ENCODE measurements at regions not wholly inside any gene's neighbourhood (a gene's known extent, or its start where the extent isn't known, plus 50 kb on each side); places are given as distances from the start of the nearest gene placed in this dataset.

DNA sequence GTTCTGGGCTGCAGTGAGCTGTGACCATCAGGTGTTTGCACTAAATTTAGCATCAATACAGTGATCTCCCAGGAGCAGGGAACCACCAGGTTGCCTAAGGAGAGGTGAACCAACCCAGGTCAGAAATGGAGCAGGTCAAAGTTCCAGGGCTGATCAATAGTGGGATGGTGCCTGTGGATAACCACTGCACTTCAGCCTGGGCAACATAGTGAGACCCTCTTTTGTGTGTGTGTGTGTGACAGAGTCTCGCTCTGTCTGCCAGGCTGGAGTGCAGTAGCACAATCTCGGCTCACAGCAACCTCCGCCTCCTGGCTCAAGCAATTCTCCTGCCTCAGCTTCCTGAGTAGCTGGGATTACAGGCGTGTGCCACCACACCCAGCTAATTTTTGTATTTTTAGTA is 163.7 kb upstream of the SERTAD2 start:
- no peak for DNase-seq
- Histone ChIP-seq H3K27me3 (ENCODE audit: insufficient read depth) (no peaks in the 10 kb centered on the region), H4K20me1 (ENCODE audit: insufficient read depth) (no peaks in the 10 kb centered on the region), H3K4me2 (no peak overlapping the region), H3K4me1 (ENCODE audit: control insufficient read depth in 1 of 2, insufficient read depth in 2 of 2, low read depth in 1 of 2, low read length in 1 of 2) (peaks cover 0 to 3% of the 10 kb centered on the region in 2 experiments; a peak in 1 of 4 replicates), H3K79me2 (ENCODE audit: insufficient read depth) (no peaks in the 10 kb centered on the region), H3F3A (replicated peaks; ENCODE audit: insufficient read depth) (no peaks in the 10 kb centered on the region), H3K4me3 (ENCODE audit: low read depth in 2 of 2, low read length in 1 of 2) (no peak overlapping the region), H3K9ac (no peak overlapping the region), H3K27ac (ENCODE audit: low read depth in 2 of 2, low read length in 1 of 2) (no peak overlapping the region), H3K9me2 (no peaks in the 10 kb centered on the region), H3K36me3 (replicated peaks in 1 of 2; ENCODE audit: control insufficient read depth in 1 of 2, insufficient read depth in 2 of 2, low read length in 1 of 2) (no peaks in the 10 kb centered on the region), H2AFZ (ENCODE audit: low read depth) (no peak overlapping the region), H3K9me3 (no peaks in the 10 kb centered on the region)
- CTCF ChIA-PET = interaction anchor here (0.9 to 1.0 kb wide), 2 partner anchors 9 to 16 kb away, joined by 3 read pairs; no protein-coding TSS in a partner anchor
- POLR2A ChIA-PET = no interaction called here
- TF ChIP-seq RAD21 (IDR thresholded peaks at IDR 0.05; ENCODE audit: low read length) = no peak
- TF ChIP-seq FOXJ3 (CRISPR knock-in tag; IDR thresholded peaks at IDR 0.05) = no peak
- TF ChIP-seq POLR2AphosphoS5 (IDR thresholded peaks at IDR 0.05; ENCODE audit: low read depth, low read length) = no peak
- TF ChIP-seq YY1 (IDR thresholded peaks at IDR 0.05; ENCODE audit: low read depth) = no peak
- no peak for TF ChIP-seq RCOR1 (IDR thresholded peaks at IDR 0.05; ENCODE audit: low read length)
- no peak for TF ChIP-seq EP300 (IDR thresholded peaks at IDR 0.05; ENCODE audit: borderline replicate concordance in 1 of 2, low read depth in 1 of 2, low read length in 1 of 2)
- no peak for TF ChIP-seq RXRA (IDR thresholded peaks at IDR 0.05; ENCODE audit: borderline replicate concordance, low read depth)
- TF ChIP-seq PBX3 (IDR thresholded peaks at IDR 0.05) = no peak
- no peak for TF ChIP-seq GATA2 (CRISPR knock-in tag; IDR thresholded peaks at IDR 0.05)
- TF ChIP-seq TEAD4 (IDR thresholded peaks at IDR 0.05; ENCODE audit: borderline replicate concordance, insufficient read depth) = no peak
- TF ChIP-seq USF2 (IDR thresholded peaks at IDR 0.05; ENCODE audit: borderline replicate concordance, low read depth, low read length) = no peak
- TF ChIP-seq, protein P1, sequence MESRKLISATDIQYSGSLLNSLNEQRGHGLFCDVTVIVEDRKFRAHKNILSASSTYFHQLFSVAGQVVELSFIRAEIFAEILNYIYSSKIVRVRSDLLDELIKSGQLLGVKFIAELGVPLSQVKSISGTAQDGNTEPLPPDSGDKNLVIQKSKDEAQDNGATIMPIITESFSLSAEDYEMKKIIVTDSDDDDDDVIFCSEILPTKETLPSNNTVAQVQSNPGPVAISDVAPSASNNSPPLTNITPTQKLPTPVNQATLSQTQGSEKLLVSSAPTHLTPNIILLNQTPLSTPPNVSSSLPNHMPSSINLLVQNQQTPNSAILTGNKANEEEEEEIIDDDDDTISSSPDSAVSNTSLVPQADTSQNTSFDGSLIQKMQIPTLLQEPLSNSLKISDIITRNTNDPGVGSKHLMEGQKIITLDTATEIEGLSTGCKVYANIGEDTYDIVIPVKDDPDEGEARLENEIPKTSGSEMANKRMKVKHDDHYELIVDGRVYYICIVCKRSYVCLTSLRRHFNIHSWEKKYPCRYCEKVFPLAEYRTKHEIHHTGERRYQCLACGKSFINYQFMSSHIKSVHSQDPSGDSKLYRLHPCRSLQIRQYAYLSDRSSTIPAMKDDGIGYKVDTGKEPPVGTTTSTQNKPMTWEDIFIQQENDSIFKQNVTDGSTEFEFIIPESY (IDR thresholded peaks at IDR 0.05; ENCODE audit: borderline replicate concordance, low read depth) = no peak
- no peak for TF ChIP-seq USF1 (IDR thresholded peaks at IDR 0.05; ENCODE audit: borderline replicate concordance, low read depth)
- TF ChIP-seq, protein P2, sequence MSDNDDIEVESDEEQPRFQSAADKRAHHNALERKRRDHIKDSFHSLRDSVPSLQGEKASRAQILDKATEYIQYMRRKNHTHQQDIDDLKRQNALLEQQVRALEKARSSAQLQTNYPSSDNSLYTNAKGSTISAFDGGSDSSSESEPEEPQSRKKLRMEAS (IDR thresholded peaks at IDR 0.05; ENCODE audit: low read depth) = no peak
- TF ChIP-seq TAF1 (IDR thresholded peaks at IDR 0.05; ENCODE audit: borderline replicate concordance, low read depth, low read length) = no peak
- TF ChIP-seq EZH2phosphoT487 (IDR thresholded peaks at IDR 0.05; ENCODE audit: borderline replicate concordance, low read depth) = no peak
- TF ChIP-seq FOSL2 (IDR thresholded peaks at IDR 0.05; ENCODE audit: borderline replicate concordance, low read depth) = no peak
- WGBS (ENCODE audit: low lambda C conversion rate) = 96% methylated on average over 4 of the region's 4 CpGs
